ENCODE measurements at regions not wholly inside any gene's neighbourhood (a gene's known extent, or its start where the extent isn't known, plus 50 kb on each side); places are given as distances from the start of the nearest gene placed in this dataset.

DNA sequence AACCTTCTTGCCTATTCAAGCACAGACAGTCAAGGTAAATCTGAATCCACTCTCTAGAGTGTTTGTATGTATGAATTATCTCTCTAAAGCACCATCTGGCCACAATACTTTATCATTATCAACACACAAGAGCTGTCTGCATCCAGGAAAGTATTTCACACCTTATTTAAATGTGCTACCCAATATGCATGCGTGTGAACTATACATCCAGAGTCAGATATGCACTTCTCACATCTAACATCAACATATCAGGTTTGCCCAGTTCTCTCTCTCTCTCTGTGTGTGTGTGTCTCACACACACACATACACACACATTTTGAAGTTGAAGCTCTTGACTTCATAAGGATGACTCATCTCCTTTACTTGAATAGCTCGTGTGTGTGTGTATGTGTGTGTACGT lies 697.5 kb upstream of the PCDH20 start:
- TF ChIP-seq, protein P1, sequence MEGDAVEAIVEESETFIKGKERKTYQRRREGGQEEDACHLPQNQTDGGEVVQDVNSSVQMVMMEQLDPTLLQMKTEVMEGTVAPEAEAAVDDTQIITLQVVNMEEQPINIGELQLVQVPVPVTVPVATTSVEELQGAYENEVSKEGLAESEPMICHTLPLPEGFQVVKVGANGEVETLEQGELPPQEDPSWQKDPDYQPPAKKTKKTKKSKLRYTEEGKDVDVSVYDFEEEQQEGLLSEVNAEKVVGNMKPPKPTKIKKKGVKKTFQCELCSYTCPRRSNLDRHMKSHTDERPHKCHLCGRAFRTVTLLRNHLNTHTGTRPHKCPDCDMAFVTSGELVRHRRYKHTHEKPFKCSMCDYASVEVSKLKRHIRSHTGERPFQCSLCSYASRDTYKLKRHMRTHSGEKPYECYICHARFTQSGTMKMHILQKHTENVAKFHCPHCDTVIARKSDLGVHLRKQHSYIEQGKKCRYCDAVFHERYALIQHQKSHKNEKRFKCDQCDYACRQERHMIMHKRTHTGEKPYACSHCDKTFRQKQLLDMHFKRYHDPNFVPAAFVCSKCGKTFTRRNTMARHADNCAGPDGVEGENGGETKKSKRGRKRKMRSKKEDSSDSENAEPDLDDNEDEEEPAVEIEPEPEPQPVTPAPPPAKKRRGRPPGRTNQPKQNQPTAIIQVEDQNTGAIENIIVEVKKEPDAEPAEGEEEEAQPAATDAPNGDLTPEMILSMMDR (IDR thresholded peaks at IDR 0.05): no peak
- TF ChIP-seq POLR2A (IDR thresholded peaks at IDR 0.05): no peak
